MCF 10A (cell line): ENCODE measurements at regions not wholly inside any gene's neighbourhood (a gene's known extent, or its start where the extent isn't known, plus 50 kb on each side); places are given as distances from the start of the nearest gene placed in this dataset.

ENCODE experiments used
- BruUV-seq: library from RNA; stranded (reverse); fragments of 400-500 nt; replicated peaks from 2 replicates; lab custom pipeline; 2021; lab: Mats Ljungman, UMichigan
- CTCF ChIA-PET: fragments of 300-600 bp; sonication (Branson Sonifier 250); formaldehyde crosslinking; extraction: SDS; loops from one replicate; lab custom pipeline; 2021; ENCODE audit warnings: antibody characterized with exemption, inconsistent platforms; lab: Yijun Ruan, JAX
- POLR2A ChIA-PET: fragments of 300-600, 350-650 bp; sonication (Branson Sonifier 250); formaldehyde crosslinking; extraction: SDS; loops from one replicate; lab custom pipeline; 2020; ENCODE audit warnings: antibody characterized with exemption, inconsistent platforms; lab: Yijun Ruan, JAX
- DNase-seq: peaks from one replicate; pipeline ENCODE4 v3.0.0-alpha.2; 2018; ENCODE audit not compliant: unreplicated experiment
- H3K27ac Mint-ChIP-seq: one replicate; pipeline ENCODE4 v1.8.0; 2022; ENCODE audit warnings: mild to moderate bottlenecking, low read depth, mixed read lengths; ENCODE audit not compliant: unreplicated experiment
- H3K27me3 Mint-ChIP-seq: one replicate; pipeline ENCODE4 v1.8.0; 2022; ENCODE audit warnings: mixed read lengths; ENCODE audit not compliant: insufficient read depth, unreplicated experiment
- H3K36me3 Mint-ChIP-seq: one replicate; pipeline ENCODE4 v1.8.0; 2022; ENCODE audit warnings: mild to moderate bottlenecking, moderate library complexity, mixed read lengths; ENCODE audit not compliant: insufficient read depth, unreplicated experiment
- H3K4me1 Mint-ChIP-seq: one replicate; pipeline ENCODE4 v1.8.0; 2022; ENCODE audit warnings: mixed read lengths; ENCODE audit not compliant: insufficient read depth, unreplicated experiment
- H3K4me3 Mint-ChIP-seq: one replicate; pipeline ENCODE4 v1.8.0; 2022; ENCODE audit warnings: mild to moderate bottlenecking, moderate library complexity, mixed read lengths; ENCODE audit not compliant: unreplicated experiment
- H3K9me3 Mint-ChIP-seq: one replicate; pipeline ENCODE4 v1.8.0; 2022; ENCODE audit warnings: mixed read lengths; ENCODE audit not compliant: unreplicated experiment
- intact Hi-C: fragments of 100-400 bp; cut with micrococcal nuclease; formaldehyde crosslinking; loops from 2 replicates; pipeline ENCODE4 v1.14.1; 2022
- TF ChIP-seq, protein P1 (sequence below): fragments of 200-600 bp; IDR thresholded peaks from one replicate; pipeline ENCODE4 v1.8.0; 2022; ENCODE audit warnings: antibody characterized with exemption, mild to moderate bottlenecking; ENCODE audit not compliant: unreplicated experiment

DNA sequence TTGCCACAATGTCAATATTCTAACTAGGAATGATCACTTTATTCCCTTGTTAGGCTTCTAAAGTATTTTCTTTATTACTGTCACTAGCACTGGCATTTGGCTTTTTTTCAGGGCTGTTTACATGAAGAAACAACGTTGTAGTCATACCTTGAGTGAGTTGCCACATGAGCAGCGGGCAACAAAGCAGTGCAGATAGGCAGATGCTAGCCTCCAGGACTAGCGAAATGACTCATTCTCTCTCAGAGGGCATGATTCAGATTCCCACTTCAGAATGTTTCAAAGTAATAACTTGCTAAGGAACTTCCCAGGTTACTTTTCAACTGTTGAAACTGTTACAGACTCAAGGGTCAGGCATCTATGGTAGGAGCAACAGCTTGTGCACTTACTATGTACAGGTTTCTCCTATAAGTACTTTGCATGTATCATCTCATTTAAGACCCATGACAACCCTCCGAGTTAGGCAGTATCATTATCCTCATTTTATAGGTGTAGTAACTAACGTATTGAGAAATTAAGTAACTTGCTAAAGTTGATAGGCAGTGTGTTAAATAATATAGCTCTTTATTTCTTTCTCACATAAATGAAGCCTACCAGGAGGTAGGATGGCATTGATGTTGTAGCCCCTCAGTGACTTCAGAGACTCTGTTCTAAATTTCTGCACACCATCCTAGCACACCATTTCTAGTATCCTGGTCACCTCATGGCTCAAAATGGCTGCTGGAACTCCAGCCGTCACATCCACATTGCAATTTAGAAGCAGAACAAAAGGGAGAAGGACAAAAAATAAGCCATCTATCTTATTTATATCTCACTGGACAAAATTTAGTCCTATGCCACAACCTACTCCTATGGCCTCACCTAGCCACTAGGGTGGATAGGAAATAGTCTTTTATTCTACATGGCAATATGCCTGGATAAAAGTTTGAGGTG is 83.3 kb downstream of the ICOS start:
- BruUV-seq = no TSS peak
- Mint-ChIP-seq H3K27me3 (no peaks in the 10 kb centered on the region), H3K36me3 (no peaks in the 10 kb centered on the region), H3K4me1 (peaks cover 12% of the 10 kb centered on the region), H3K27ac (peak overlapping the region; percentile 1), H3K4me3 (no peak overlapping the region), H3K9me3 (no peaks in the 10 kb centered on the region)
- CTCF ChIA-PET = interaction anchor here (0.6 kb wide), 3 partner anchors 36 to 822 kb away, joined by 3 to 4 read pairs (median 3); no protein-coding TSS in a partner anchor
- TF ChIP-seq, protein P1, sequence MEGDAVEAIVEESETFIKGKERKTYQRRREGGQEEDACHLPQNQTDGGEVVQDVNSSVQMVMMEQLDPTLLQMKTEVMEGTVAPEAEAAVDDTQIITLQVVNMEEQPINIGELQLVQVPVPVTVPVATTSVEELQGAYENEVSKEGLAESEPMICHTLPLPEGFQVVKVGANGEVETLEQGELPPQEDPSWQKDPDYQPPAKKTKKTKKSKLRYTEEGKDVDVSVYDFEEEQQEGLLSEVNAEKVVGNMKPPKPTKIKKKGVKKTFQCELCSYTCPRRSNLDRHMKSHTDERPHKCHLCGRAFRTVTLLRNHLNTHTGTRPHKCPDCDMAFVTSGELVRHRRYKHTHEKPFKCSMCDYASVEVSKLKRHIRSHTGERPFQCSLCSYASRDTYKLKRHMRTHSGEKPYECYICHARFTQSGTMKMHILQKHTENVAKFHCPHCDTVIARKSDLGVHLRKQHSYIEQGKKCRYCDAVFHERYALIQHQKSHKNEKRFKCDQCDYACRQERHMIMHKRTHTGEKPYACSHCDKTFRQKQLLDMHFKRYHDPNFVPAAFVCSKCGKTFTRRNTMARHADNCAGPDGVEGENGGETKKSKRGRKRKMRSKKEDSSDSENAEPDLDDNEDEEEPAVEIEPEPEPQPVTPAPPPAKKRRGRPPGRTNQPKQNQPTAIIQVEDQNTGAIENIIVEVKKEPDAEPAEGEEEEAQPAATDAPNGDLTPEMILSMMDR = no peak
- POLR2A ChIA-PET = interaction anchor here (0.7 to 1.0 kb wide), 2 partner anchors 599 to 1659 kb away, joined by 3 to 4 read pairs; no protein-coding TSS in a partner anchor
- DNase-seq = peak; percentile 91
- intact Hi-C loops = loop anchor here (5.0 to 10.0 kb wide), 3 partner anchors 307 to 1657 kb away; no protein-coding TSS in a partner anchor

DNA sequence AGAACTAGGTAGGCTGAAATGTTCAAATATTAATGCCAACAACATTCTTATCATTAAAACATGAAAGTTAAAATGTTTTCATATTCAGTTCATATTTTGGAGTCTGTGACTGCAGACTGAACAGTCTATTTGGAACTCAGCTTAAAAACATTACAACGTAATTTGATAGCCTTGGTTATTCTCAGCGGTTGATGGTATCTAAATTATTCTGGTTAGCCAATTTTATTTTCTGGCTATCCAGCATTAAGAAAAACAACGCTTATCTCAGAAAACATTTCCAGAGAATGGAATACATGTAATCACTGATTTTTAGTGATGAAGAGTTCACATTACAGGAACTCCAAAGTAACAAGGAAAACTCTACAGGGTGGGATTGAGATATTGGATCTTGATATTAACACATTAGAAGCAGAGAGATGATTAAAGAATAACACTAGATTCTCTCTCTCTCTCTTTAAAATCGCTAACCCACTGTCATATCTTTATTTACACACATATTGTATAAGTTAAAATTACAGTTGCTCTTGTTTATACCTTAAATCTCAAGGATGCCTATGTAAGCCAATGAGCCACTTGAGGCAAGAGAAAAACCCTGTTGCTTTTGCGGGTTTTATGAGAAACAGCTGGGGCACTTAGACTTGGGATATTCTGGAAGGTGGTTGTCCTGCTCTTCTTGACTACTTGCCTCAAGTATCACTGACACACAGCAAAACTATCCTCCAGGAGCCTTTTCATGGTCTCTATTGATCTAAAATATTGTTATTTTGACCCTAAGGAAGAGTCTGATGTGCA is 84.9 kb downstream of the ICOS start:
- H3K4me3 Mint-ChIP-seq = no peak overlapping the region

DNA sequence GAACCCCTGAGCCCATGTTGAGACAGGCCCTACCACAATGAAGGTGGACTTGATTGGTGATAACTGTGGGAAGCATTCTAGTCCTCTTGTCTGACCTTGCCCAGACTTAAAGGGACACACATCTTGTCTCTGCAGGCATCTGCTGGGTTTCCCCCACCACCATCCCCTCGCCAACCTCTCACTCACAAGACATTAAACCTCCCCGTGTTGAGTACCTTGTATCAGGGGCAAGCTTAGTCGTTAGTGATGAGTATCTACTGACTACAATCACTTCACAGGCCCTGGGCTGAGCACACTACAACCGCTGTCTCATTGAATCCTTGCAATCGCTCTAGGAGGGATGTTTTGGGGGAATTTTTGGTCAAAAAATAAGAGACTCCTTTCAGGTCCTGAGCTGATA is 86.0 kb downstream of the ICOS start:
- Mint-ChIP-seq H3K36me3 (no peaks in the 10 kb centered on the region), H3K27ac (no peak overlapping the region), H3K27me3 (no peaks in the 10 kb centered on the region), H3K4me1 (peaks cover 12% of the 10 kb centered on the region), H3K4me3 (no peak overlapping the region), H3K9me3 (no peaks in the 10 kb centered on the region)
- BruUV-seq = no TSS peak
- POLR2A ChIA-PET = interaction anchor here (1.1 to 1.5 kb wide), 3 partner anchors 10 to 1925 kb away, joined by 3 to 7 read pairs (median 4); no protein-coding TSS in a partner anchor
- intact Hi-C loops = loop anchor here (5.0 to 10.0 kb wide), 3 partner anchors 305 to 1655 kb away; no protein-coding TSS in a partner anchor
- TF ChIP-seq, protein P1 = no peak
- CTCF ChIA-PET = interaction anchor here (0.6 to 4.4 kb wide), 5 partner anchors 9 to 238 kb away, joined by 3 to 40 read pairs (median 5); no protein-coding TSS in a partner anchor
- no peak for DNase-seq

More for the DNA sequence above, 84.9 kb downstream of the ICOS start:
- DNase-seq = no peak
- Mint-ChIP-seq H3K9me3 (no peaks in the 10 kb centered on the region), H3K36me3 (no peaks in the 10 kb centered on the region), H3K27ac (no peak overlapping the region), H3K4me1 (peaks cover 12% of the 10 kb centered on the region), H3K27me3 (no peaks in the 10 kb centered on the region)
- ChIA-PET POLR2A (interaction anchor here (1.3 kb wide), 1 partner anchor 9 kb away, joined by 7 read pairs; no protein-coding TSS in a partner anchor), CTCF (interaction anchor here (0.6 to 4.4 kb wide), 2 partner anchors 75 to 239 kb away, joined by 3 to 40 read pairs; no protein-coding TSS in a partner anchor)
- no TSS peak for BruUV-seq
- TF ChIP-seq, protein P1 = no peak
- intact Hi-C loops = loop anchor here (5.0 to 10.0 kb wide), 3 partner anchors 306 to 1656 kb away; no protein-coding TSS in a partner anchor
